HG02623 (cell line): ENCODE measurements at regions not wholly inside any gene's neighbourhood (a gene's known extent, or its start where the extent isn't known, plus 50 kb on each side); places are given as distances from the start of the nearest gene placed in this dataset.
"Not testable (repeated sequence)": the region's sequence is repeated elsewhere in the genome, so short reads cannot be mapped to it uniquely, and the experiment has no call there.

ENCODE experiments used
- ATAC-seq: cut with Tn5 transposase; IDR thresholded peaks from one replicate; pipeline ENCODE4 v1.9.1; 2021; ENCODE audit warnings: moderate library complexity; ENCODE audit not compliant: unreplicated experiment

DNA sequence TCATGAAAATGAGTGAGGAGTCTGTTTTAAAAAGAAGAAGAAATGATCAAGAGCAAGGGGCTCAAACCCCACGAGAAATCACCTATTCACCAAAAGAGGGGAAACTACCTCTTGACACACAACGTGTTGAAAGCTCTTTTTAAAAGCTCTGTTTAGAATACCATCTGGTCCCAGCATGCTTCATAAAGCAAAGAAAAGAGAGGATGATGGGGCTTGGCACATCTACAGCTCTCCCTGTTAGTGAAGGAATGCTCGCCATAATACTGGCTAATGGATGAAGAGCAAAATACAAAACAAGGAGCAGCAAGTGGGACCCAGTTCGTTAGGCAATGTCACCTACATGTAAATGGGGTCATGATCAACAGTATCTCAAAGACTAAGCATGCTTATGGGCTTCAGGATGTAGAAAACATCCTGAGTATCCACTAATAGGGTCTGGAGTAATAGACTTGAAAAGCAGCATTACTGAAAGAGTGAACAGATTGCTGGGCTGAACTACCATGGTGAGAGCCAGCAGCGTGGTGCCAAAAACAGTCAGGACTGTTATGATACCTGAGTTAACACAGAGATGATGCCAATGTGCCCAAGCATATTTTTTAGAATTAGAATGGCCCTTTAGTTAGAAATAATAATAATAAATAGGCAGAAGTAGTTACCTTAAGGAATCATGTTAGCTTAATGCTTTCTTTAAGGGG lies 159.7 kb upstream of the POU1F1 start:
- no peak for ATAC-seq

DNA sequence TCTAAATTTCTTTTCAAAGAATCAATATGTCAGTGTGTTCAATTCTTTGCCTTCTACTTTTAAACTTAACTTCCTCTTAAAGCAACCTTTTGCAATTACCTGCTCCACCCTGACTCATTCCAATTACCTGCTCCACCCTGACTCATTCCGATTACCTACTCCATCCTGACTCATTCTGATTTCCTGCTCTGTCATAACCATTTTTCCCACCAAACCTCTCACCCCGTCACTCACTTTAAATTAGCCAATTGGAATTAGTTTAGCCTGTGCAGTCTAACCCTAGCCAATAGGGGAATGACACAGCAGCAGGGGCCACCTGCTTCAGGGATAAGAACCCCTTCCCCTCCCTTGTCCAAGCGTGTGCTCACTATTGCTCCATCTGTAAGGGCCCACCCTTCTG lies 157.1 kb upstream of the POU1F1 start:
- ATAC-seq: not testable (repeated sequence)

DNA sequence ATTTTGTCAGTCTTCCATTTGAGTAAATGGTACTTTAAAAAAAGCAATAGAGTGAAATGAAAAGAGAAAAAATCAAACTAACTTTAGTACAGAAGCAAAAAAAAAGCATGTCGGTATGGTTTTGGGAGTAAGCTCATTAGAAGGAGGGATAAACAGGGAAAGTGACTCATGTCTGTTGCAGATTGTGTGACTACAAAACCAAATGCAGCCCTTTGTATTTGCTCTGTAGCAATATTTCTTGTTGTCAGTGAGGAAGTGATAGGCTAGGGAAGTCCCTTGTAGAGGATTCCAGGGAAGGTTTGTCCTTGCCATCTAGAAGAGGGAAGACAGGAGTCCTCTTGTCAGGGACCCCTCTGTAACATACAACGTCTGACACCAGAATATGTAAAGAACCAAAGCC lies 150.5 kb upstream of the POU1F1 start:
- ATAC-seq: no peak

DNA sequence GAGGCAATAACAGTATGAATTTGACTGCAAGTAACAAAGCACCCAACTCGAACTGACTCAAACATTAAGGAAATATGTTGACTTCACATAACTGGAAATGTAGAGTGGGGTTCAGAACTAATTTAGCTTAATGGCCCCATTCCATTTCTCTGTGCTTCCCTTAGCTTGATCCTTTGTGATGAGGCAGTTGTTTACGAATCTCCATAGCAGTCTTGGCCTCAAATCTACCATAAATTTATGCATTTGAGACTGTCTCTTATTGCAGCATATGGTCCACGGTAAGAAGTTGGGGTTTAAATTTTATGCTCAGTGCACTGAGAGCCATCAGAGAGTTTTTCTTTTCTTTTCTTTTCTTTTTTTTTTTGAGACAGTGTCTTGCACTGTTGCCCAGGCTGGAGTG lies 148.7 kb upstream of the POU1F1 start:
- no peak for ATAC-seq

DNA sequence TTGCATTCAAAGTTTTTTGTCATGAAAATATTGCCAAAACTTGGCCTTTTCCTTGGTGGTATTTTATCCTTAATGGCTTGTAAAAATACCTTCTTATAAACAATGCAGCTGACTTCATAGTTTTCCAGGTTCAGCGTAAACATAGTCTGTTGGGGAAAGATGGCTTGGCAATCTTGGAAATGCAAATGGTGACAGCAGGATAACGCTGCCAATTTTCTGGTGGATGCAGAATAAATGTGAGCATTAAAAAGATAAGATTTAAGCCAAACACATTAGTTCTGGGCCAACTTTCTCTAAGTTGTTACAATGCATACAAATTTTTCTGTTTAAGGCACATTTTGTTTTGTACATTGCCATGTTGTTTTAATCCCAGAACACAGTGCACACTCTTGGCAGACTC lies 147.0 kb upstream of the POU1F1 start:
- no peak for ATAC-seq

DNA sequence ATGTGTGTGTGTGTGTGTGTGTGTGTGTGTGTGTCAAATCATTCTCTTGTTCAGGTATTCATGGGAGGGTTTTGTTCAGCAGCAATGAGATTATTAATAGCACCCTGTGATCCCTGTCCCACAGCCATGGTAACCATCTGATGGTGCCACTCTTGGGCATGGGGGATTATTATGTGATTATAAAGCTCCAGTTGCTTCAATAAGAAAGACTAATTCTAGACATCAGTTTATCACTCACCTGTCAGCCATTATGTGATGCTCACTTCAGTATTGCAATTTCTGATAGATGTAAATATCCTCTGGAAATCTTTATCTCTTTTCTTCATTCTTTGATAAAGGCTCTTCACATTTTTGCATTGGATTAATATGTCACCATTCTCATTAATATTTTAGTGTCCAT lies 145.9 kb upstream of the POU1F1 start:
- no peak for ATAC-seq

DNA sequence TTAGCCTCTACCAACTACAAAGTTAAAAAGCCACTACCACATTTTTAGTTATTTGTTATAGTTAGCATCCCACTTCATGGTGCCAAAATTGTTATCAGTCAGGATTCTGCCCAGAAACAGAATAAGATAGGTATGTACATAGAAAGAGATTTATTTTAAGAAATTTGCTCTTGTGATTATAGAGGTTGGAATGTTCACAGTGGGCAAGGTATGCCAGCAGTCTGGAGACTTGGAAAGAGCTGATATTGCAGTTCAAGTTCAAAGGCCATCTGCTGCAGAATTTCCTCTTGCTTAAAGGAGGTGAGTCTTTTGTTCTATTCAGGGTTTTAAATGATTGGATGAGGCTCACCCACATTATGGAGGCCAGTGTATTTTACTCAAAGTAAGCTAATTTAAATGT lies 143.8 kb upstream of the POU1F1 start:
- no peak for ATAC-seq

DNA sequence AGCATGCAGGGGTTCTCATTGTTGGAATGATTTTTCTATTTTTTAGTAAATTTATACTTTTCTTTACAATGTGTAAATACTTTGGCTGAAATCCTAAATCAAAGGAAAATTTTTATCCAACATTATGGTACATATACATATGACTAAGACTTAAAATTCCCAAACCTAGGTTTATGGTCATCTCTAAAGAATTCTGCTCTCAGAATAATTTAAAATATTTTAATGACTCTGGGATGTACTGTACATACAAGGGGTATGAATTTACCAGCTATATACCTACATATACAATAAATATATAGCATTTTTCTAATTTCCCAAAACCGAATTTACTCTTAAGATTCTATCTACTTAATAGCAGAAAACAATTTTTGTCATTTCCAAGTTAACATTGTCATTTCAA lies 137.9 kb upstream of the POU1F1 start:
- no peak for ATAC-seq

DNA sequence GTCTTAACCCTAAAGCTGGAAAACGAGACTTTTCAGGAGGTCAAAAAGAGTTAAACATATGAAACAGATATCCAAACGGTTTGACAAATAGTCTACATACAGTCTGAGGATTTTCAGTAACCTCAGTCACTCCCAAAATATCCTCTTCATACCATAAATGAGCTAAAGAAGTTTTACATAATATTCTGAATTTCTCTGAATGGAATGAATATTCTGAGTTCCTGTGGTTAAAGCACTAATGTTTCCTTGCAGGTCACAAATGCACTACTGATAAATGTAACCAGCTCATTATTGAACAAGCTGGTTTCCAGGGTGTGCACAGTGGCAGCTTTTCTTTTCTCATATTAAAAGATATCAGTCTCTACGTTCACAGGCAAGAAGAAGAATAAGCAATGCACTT lies 137.4 kb upstream of the POU1F1 start:
- no peak for ATAC-seq

DNA sequence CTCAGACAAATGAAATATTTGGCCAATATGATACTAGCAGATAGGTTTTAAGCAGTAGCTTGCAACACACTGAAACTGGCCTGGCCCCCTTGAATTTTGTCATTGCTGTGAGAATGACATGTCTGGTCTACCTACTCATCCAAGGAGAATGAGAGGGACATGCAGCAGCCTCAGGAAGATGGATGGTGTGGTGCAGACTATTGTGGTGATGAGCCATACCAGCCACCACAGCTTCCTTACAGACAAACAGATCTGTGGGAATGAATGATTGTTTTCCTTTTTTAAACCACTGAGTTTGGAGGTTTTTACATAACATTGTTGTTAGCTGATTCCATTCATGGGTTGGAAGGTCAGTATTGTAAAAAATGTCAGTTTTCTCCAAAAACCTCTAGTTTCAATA lies 133.7 kb upstream of the POU1F1 start:
- no peak for ATAC-seq

DNA sequence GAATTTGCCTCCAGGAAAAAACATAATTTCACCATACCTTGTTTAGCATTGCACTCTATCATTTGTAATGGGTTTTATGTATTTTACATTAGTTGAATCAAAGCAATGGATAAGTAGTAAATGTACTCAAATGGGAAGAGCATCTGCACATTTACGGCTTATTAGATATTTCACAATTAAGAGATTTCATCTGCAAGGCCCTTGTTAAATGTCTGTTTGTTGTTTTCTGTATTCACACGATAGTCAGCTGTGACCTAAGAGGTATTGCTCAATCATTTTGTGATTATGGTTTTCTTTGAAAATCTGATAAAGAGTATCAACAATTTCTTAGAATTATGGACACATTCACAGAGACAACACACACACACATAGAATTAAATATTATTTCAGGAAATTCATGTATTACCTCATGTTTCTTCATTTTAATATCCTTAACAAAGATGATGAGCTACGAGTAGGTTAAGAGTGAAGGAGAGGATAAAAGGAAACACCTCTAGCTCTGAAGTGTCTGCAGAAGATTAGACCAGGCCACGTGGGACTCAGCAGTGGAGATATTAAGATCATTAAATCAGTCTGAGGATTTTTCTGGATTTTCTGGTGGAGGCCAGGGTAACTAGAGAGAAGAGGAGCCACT lies 121.9 kb upstream of the POU1F1 start:
- no peak for ATAC-seq

DNA sequence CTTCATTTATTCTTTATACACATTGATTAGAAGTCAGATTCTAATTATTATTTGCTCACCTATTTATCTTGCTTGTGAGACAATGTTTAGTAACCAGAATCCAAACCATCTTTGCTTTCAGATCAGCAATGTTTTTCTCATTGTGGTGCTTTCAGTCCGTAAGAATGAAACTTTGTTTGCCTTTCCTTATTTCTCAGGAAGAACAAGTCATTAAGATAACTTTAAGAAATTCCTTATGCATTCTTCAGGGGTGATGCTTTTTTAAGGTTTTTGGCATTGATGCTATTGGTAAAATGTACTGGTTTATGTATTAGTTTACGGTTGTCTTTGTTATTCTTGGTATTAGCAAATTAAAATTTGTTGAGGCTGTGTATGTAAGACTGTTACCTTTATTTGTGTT lies 120.8 kb upstream of the POU1F1 start:
- no peak for ATAC-seq

DNA sequence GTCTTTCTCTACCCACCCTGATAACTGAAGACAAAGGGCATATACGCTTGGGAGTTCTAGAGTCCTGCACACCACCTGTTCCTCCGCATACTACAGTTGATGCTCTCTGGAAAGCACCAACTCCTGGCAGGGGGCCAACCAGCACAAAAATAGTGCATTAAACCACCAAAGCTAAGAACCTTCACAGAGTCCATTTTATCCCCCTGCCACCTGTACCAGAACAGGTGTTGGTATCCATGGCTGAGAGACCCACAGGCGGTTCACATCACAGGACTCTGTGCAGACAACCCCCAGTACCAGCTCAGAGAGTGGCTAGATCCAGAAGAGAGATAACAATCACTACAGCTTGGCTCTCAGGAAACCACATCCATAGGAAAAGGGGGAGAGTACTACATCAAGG lies 114.4 kb upstream of the POU1F1 start:
- ATAC-seq: no peak

DNA sequence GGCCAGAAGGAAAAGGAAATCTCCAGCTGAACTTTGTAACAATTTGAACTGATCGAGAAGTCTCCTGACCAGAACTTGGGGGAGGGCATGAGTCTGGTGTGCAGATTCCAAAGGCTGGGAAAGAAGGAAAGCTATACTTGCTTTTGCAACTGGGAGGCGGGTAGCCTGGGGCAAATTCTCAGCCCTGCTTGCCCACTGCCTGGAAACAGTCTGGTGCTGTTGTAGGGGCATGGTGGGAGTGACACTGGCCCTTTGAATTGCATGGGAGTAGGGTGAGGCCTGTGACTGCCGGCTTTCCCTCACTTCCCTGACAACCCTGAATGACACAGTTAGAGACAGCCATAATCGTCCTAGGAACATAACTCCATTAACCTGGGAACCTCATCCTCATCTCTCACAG lies 114.0 kb upstream of the POU1F1 start:
- ATAC-seq: no peak

DNA sequence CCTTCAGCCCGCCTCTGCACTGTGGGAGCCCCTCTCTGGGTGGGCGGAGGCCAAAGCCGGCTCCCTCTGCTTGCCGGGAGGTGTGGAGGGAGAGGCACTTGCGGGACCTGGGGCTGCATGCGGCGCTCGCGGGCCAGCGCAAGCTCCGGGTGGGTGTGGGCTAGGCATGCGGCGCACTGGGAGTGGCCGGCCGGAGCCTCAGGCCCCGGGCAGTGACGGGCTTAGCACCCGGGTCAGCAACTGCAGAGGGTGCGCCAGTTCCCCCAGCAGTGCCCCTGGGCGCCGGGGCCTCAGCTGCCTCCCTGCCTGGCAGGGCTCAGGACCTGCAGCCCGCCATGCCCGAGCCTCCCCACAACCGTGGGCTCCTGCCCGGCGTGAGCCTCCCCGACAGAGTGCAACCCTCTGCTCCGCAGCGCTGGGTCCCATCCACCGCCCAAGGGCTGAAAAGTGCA lies 98.9 kb upstream of the POU1F1 start:
- no peak for ATAC-seq

DNA sequence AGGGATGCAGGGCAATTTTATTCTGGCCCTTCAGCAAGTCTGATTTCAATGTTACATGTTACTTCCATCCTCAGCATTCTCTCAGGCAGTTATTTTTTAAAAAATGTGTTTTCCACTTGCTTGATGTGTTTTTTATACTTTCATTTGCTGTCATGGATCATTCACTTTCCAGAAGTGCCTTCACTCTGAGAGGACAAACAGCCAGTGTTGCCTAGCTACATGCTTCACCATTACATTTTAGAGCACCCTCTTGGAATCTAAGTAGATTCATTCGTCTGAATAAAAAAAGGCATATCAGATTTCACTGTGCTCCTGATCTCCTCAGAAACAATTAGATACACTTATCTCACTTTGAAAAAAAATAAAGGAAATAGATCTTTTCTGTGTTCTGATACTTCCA lies 93.6 kb upstream of the POU1F1 start:
- no peak for ATAC-seq

DNA sequence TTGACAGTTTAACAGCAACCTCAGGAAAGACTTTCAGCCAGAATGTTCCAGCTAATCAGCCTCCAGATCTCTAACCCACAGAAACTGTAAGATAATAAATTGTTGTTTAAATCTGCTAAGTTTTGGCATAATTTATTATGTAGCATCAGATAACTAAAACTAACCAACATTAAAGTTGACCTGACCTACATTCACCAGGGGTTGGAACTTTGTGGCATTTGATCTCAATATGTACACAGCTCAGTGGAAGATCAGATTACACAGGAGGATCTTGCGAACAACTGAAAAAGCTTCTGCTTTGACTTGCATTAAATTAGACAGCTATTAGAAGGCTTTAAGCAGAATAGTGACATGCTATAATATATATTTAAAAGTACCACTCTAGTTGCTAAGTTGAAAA lies 91.4 kb upstream of the POU1F1 start:
- no peak for ATAC-seq

DNA sequence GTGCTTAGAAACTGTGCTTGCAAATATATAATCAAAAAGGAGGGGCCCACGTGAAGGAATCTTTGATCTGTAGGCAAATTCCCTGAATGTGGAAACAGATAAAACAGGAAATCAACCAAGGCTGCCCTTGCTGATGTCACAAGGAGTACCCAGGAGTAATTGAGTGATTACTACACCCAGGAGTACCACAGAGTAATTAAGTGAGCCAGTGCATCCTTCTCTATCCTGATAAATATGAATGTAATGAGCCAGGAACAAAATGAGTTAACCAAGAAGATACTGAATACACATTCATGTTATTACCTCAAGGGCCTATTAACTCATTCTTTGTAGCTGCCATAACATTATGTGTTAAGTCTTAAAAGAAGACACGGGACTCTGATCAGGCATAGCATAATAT lies 87.3 kb upstream of the POU1F1 start:
- no peak for ATAC-seq

DNA sequence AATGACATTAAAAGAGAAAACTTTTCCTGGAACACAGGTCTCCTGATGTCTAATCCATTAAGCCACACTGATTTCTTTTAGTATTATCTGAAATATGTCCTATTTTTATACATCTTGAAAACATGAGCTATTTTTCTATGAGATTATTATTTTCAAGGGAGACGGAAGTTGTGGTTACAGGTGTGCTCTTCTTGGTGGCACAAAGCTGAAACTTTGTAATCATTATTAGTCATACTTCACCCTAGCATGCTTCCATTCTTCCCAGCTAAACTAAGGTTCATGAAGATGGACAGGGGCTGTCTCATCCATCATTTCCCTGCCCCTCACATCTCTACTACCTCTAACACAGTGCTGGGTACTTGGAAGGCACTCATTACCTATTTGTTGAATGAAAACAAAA lies 85.6 kb upstream of the POU1F1 start:
- no peak for ATAC-seq

DNA sequence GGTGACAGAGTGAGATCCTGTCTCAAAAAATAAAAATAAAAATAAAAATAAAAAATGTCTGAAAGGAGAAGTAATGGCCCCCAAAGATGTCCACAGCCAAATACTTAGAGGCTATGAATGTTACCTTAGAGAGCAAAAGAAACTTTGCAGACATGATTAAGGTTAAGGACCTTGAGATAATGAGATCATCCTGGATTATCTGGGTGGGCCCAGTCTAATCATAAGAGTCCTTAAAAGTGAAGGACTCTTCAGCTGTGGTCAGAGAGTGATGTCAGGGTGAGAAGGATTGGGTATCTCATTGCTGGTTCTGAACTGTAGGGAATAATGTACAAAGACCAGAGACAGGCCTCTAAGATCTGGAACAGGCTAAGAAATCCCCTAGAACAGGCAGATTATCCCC lies 84.9 kb upstream of the POU1F1 start:
- no peak for ATAC-seq

DNA sequence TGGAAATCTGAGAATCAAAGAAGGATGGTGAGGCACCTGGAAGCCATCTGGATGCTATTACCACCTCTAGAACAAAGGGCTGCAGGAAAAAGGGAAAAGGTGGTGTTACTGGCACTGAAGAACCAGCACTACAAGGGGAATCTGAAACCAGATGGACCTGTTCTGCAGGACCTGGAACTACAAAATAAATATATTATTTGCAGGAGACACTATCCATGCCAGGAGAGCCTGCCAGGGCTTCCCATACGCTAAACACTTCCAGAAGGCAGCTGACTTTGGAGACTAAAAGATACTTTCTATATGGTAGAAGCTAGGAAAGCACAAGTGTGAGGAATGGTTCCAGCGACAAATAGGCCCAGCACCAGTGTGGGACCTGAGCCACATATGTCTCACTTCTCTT lies 83.4 kb upstream of the POU1F1 start:
- ATAC-seq: no peak

DNA sequence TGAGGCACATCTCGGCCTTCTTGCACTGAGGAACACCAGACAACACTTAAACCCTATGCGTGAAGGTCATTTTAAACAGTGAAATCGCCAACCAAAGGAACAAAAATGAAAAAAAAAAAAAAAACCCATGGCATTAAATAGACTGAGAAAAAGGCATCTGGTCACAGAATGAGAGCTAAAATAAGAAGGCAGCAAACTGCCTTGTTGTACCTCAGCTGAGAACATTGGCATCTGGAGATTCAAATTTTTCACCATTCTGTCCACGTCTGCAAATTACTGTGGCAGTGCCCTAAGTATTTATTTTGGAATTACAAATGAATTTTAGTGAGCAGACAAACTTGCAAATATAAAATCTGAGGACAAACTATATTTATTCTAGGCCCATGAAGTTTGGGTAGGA lies 82.6 kb upstream of the POU1F1 start:
- no peak for ATAC-seq

DNA sequence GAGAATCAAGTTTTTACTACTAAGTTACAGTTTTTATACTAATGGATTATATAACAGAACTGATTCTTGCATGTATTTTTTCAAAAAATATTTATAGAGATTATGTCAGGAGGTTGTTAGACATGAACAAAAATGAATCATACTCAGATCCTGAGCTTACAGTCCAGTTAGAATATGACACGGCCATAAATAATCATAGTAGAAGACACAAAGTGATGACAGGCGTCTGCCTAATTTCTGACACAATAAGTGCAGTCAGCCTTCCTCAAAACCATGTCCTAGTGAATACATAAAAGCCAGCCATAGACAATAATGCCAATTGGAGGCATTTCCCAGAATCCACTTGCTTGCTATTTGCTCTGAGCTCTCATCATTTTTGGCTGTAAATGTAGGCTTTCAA lies 81.7 kb upstream of the POU1F1 start:
- ATAC-seq: no peak
